22Rv1 (cell line): ENCODE measurements at regions not wholly inside any gene's neighbourhood (a gene's known extent, or its start where the extent isn't known, plus 50 kb on each side); places are given as distances from the start of the nearest gene placed in this dataset.

Experiments
- CTCF ChIP-seq: fragments of 450-650 bp; IDR thresholded peaks from 2 replicates; pipeline ENCODE4 v1.5.1; 2017; ENCODE audit warnings: mild to moderate bottlenecking
- ZFX ChIP-seq: fragments of 450-650 bp; IDR thresholded peaks from 2 replicates; pipeline ENCODE4 v1.6.1; 2017; ENCODE audit warnings: antibody characterized with exemption, borderline replicate concordance

DNA sequence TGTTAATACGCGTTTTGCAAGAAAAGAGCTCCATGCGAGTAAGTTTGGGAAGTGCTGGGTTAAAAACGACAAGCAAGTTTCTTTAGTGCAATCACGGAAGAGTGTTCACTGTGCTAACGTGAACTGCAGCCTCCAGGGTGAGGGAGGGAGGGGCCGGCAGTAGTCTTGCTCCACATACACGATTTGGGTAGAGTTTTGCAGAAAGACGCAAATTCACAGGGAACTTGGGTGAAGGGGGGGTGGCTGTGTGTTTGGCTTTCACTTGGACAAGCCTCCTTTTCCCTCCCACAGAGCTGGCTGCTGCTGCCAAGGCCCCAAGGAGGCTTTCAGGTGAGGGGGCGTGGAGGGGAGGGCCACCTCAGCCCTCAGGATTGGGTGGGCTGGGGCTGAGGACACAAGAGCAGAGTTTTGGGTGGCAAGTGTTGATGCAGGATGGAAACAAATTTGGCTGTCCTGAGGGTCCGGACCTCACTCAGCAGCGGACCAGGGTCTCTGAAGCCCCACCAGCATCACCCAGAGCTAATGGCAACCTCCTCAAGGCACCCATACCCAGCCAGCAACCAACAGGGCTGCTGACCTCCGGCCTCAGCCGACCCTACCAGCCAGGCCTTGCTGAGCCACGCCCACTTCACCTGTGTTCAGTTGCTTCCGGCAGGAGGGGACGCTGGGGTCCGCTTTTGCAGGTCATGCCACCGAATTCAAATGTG lies 204.5 kb downstream of the ERMARD start:
- no peak for TF ChIP-seq CTCF
- no peak for TF ChIP-seq ZFX
